ENCODE measurements at regions not wholly inside any gene's neighbourhood (a gene's known extent, or its start where the extent isn't known, plus 50 kb on each side); places are given as distances from the start of the nearest gene placed in this dataset.

GRCh38 chr4:138904793-138905192 is 110.8 kb upstream of the NOCT start:
- no peaks in the 10 kb centered on the region for H3K36me3 ChIP-seq
- peaks cover 4% of the 10 kb centered on the region for H3K4me1 ChIP-seq
- no peaks in the 10 kb centered on the region for H3K9me3 ChIP-seq
- DNase-seq, result no peak
- no peak overlapping the region for H3K4me3 ChIP-seq (ENCODE audit: low read depth, low read length)
- no peak for TF ChIP-seq CTCF (IDR thresholded peaks at IDR 0.05; ENCODE audit: low read depth, low read length)
- no peaks in the 10 kb centered on the region for H3K27me3 ChIP-seq

- no peaks in the 10 kb centered on the region; the same call in 1 of the 2 replicates for H3K4me1 ChIP-seq
- DNase-seq, result no peak
- no peaks in the 10 kb centered on the region for H3K27me3 ChIP-seq
- no peaks in the 10 kb centered on the region for H3K36me3 ChIP-seq
- no peak for TF ChIP-seq CTCF (IDR thresholded peaks at IDR 0.05; ENCODE audit: low read depth, low read length)
- no peaks in the 10 kb centered on the region for H3K9me3 ChIP-seq
- no peak overlapping the region for H3K4me3 ChIP-seq (ENCODE audit: low read depth, low read length)
These were observed 112.4 kb upstream of the NOCT start for GRCh38 chr4:138903185-138903584.

GRCh38 chr4:138902705-138903104 is 112.9 kb upstream of the NOCT start:
- H3K27me3 ChIP-seq, result no peaks in the 10 kb centered on the region
- DNase-seq, result no peak
- TF ChIP-seq CTCF (IDR thresholded peaks at IDR 0.05; ENCODE audit: low read depth, low read length), result no peak
- no peaks in the 10 kb centered on the region for H3K9me3 ChIP-seq
- H3K4me1 ChIP-seq, result no peaks in the 10 kb centered on the region; the same call in 1 of the 2 replicates
- H3K36me3 ChIP-seq, result no peaks in the 10 kb centered on the region
- no peak overlapping the region for H3K4me3 ChIP-seq (ENCODE audit: low read depth, low read length)

- Histone ChIP-seq H3K36me3 (no peaks in the 10 kb centered on the region), H3K27me3 (no peaks in the 10 kb centered on the region), H3K4me3 (ENCODE audit: low read depth, low read length) (no peak overlapping the region), H3K4me1 (no peaks in the 10 kb centered on the region; the same call in 1 of the 2 replicates), H3K9me3 (no peaks in the 10 kb centered on the region)
- no peak for TF ChIP-seq CTCF (IDR thresholded peaks at IDR 0.05; ENCODE audit: low read depth, low read length)
- DNase-seq, result no peak
These were observed 114.4 kb upstream of the NOCT start for GRCh38 chr4:138901177-138901576.

GRCh38 chr4:138899999-138900398 is 115.6 kb upstream of the NOCT start:
- Histone ChIP-seq H3K4me1 (no peaks in the 10 kb centered on the region; the same call in 1 of the 2 replicates), H3K9me3 (no peaks in the 10 kb centered on the region), H3K4me3 (ENCODE audit: low read depth, low read length) (no peak overlapping the region), H3K27me3 (no peaks in the 10 kb centered on the region), H3K36me3 (no peaks in the 10 kb centered on the region)
- DNase-seq, result no peak
- no peak for TF ChIP-seq CTCF (IDR thresholded peaks at IDR 0.05; ENCODE audit: low read depth, low read length)

- H3K36me3 ChIP-seq, result no peaks in the 10 kb centered on the region
- no peaks in the 10 kb centered on the region for H3K27me3 ChIP-seq
- DNase-seq, result no peak
- no peaks in the 10 kb centered on the region; the same call in 1 of the 2 replicates for H3K4me1 ChIP-seq
- H3K4me3 ChIP-seq (ENCODE audit: low read depth, low read length), result no peak overlapping the region
- no peaks in the 10 kb centered on the region for H3K9me3 ChIP-seq
- TF ChIP-seq CTCF (IDR thresholded peaks at IDR 0.05; ENCODE audit: low read depth, low read length), result no peak
These were observed 117.3 kb upstream of the NOCT start for GRCh38 chr4:138898282-138898681.
